MCF 10A (cell line): ENCODE measurements at regions not wholly inside any gene's neighbourhood (a gene's known extent, or its start where the extent isn't known, plus 50 kb on each side); places are given as distances from the start of the nearest gene placed in this dataset.
"Not testable (repeated sequence)": the region's sequence is repeated elsewhere in the genome, so short reads cannot be mapped to it uniquely, and the experiment has no call there.

Source experiments
- BruUV-seq: library from RNA; stranded (reverse); fragments of 400-500 nt; replicated peaks from 2 replicates; lab custom pipeline; 2021; lab: Mats Ljungman, UMichigan
- CTCF ChIA-PET: fragments of 300-600 bp; sonication (Branson Sonifier 250); formaldehyde crosslinking; extraction: SDS; loops from one replicate; lab custom pipeline; 2021; ENCODE audit warnings: antibody characterized with exemption, inconsistent platforms; lab: Yijun Ruan, JAX
- POLR2A ChIA-PET: fragments of 300-600, 350-650 bp; sonication (Branson Sonifier 250); formaldehyde crosslinking; extraction: SDS; loops from one replicate; lab custom pipeline; 2020; ENCODE audit warnings: antibody characterized with exemption, inconsistent platforms; lab: Yijun Ruan, JAX
- DNase-seq: peaks from one replicate; pipeline ENCODE4 v3.0.0-alpha.2; 2018; ENCODE audit not compliant: unreplicated experiment
- H3K27ac Mint-ChIP-seq: one replicate; pipeline ENCODE4 v1.8.0; 2022; ENCODE audit warnings: mild to moderate bottlenecking, low read depth, mixed read lengths; ENCODE audit not compliant: unreplicated experiment
- H3K27me3 Mint-ChIP-seq: one replicate; pipeline ENCODE4 v1.8.0; 2022; ENCODE audit warnings: mixed read lengths; ENCODE audit not compliant: insufficient read depth, unreplicated experiment
- H3K36me3 Mint-ChIP-seq: one replicate; pipeline ENCODE4 v1.8.0; 2022; ENCODE audit warnings: mild to moderate bottlenecking, moderate library complexity, mixed read lengths; ENCODE audit not compliant: insufficient read depth, unreplicated experiment
- H3K4me1 Mint-ChIP-seq: one replicate; pipeline ENCODE4 v1.8.0; 2022; ENCODE audit warnings: mixed read lengths; ENCODE audit not compliant: insufficient read depth, unreplicated experiment
- H3K4me3 Mint-ChIP-seq: one replicate; pipeline ENCODE4 v1.8.0; 2022; ENCODE audit warnings: mild to moderate bottlenecking, moderate library complexity, mixed read lengths; ENCODE audit not compliant: unreplicated experiment
- H3K9me3 Mint-ChIP-seq: one replicate; pipeline ENCODE4 v1.8.0; 2022; ENCODE audit warnings: mixed read lengths; ENCODE audit not compliant: unreplicated experiment
- CTCF ChIP-seq: fragments of 200-600 bp; IDR thresholded peaks from one replicate; pipeline ENCODE4 v1.8.0; 2022; ENCODE audit warnings: antibody characterized with exemption, mild to moderate bottlenecking; ENCODE audit not compliant: unreplicated experiment
- intact Hi-C: fragments of 100-400 bp; cut with micrococcal nuclease; formaldehyde crosslinking; loops from 2 replicates; pipeline ENCODE4 v1.14.1; 2022

DNA sequence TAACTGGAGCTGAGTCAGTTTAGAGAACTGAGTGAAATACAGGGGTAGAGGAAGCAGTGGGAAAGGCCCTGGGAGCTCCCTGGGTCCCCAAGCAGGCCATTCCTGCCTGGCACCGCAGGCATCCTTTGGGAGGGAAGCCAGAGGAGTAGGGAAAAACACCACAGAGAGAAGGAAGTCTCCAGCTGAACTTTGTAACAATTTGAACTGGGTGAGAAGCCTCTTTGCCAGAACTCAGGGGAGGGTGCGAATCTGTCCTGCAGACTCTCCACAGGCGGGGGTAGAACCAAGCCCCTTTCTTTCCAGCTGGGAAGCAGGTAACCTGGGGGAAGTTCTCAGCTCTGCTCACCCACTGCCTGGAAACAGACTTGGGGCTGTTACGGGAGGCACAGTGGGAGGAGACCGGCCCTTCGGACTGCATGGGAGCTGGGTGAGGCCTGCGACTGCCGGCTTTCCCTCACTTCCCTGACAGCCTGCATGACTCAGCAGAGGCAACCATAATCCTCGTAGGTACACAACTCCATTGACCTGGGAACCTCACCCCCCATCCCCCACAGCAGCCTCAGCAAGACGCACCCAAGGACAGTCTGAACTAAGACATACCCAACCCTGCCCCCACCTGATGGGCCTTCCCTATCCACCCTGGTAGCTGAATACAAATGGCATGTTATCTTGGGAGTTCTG is 110.1 kb downstream of the ARHGAP11B start:
- DNase-seq, BruUV-seq, intact Hi-C loops, H3K4me3 Mint-ChIP-seq, POLR2A ChIA-PET, H3K4me1 Mint-ChIP-seq, H3K27me3 Mint-ChIP-seq, H3K27ac Mint-ChIP-seq, H3K9me3 Mint-ChIP-seq, CTCF ChIA-PET: not testable (repeated sequence)
- H3K36me3 Mint-ChIP-seq, result peaks cover 21% of the 10 kb centered on the region

DNA sequence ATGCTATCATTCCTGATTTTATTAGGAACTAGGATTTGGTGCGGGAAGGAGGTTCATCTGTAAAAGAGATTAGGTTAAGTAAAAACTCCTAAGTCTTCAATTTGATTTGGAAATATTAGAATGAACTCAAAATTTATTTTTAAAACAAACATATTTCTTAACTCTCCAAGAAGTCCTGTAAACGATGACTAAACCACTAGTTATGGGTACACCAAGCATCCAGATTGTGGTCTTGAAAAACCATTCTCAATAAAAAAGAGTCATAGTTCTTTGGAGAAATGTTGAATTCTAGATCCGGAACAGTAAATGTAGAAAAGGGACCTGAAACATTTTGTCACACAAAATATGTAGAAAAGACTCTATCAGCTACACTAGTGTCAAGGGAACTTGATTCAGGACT is 116.9 kb downstream of the ARHGAP11B start:
- POLR2A ChIA-PET, H3K4me3 Mint-ChIP-seq, CTCF ChIA-PET, H3K9me3 Mint-ChIP-seq, H3K4me1 Mint-ChIP-seq, H3K27me3 Mint-ChIP-seq, H3K27ac Mint-ChIP-seq, intact Hi-C loops, H3K36me3 Mint-ChIP-seq, BruUV-seq: not testable (repeated sequence)
- peak; percentile 6 for DNase-seq

DNA sequence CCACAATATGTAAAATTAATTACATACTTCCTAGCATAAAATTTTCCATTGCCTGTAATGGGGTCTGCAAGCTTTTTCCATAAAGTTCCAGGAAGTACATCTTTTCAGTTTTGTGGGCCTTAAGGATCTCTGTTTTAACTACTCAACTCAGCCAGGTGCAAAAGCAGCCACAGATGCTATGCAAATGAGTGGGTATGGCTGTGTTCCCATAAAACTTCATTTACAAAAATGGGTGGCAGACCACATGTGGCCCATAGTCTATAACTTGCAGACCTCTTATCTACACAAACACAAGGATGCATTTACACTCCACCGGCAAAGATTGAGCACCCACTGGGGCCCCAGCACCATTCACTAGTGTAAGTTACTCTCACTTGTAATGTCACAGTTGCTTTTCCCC is 123.1 kb downstream of the ARHGAP11B start:
- CTCF ChIA-PET, BruUV-seq: not testable (repeated sequence)

GRCh38 chr15:30755036-30755687 is 129.2 kb downstream of the ARHGAP11B start:
- CTCF ChIA-PET, POLR2A ChIA-PET, H3K27me3 Mint-ChIP-seq, DNase-seq, H3K4me1 Mint-ChIP-seq, intact Hi-C loops, H3K9me3 Mint-ChIP-seq, H3K4me3 Mint-ChIP-seq, H3K27ac Mint-ChIP-seq, BruUV-seq: not testable (repeated sequence)
- TF ChIP-seq CTCF, result peak; percentile 38
- peaks cover 15% of the 10 kb centered on the region for H3K36me3 Mint-ChIP-seq

More for the DNA sequence above, 123.1 kb downstream of the ARHGAP11B start:
- H3K9me3 Mint-ChIP-seq, H3K27me3 Mint-ChIP-seq, intact Hi-C loops, H3K27ac Mint-ChIP-seq, H3K4me3 Mint-ChIP-seq, DNase-seq, POLR2A ChIA-PET, H3K4me1 Mint-ChIP-seq: not testable (repeated sequence)
- peaks cover 19% of the 10 kb centered on the region for H3K36me3 Mint-ChIP-seq

- H3K27me3 Mint-ChIP-seq, POLR2A ChIA-PET, CTCF ChIA-PET, H3K36me3 Mint-ChIP-seq, H3K27ac Mint-ChIP-seq, H3K4me3 Mint-ChIP-seq, H3K9me3 Mint-ChIP-seq, H3K4me1 Mint-ChIP-seq, DNase-seq, intact Hi-C loops, BruUV-seq: not testable (repeated sequence)
These were observed 134.7 kb downstream of the ARHGAP11B start for GRCh38 chr15:30760633-30761032.

GRCh38 chr15:30761365-30761764 is 135.4 kb downstream of the ARHGAP11B start:
- intact Hi-C loops, H3K9me3 Mint-ChIP-seq, H3K36me3 Mint-ChIP-seq, POLR2A ChIA-PET, BruUV-seq, H3K27ac Mint-ChIP-seq, H3K27me3 Mint-ChIP-seq, DNase-seq, H3K4me3 Mint-ChIP-seq, CTCF ChIA-PET, H3K4me1 Mint-ChIP-seq: not testable (repeated sequence)

DNA sequence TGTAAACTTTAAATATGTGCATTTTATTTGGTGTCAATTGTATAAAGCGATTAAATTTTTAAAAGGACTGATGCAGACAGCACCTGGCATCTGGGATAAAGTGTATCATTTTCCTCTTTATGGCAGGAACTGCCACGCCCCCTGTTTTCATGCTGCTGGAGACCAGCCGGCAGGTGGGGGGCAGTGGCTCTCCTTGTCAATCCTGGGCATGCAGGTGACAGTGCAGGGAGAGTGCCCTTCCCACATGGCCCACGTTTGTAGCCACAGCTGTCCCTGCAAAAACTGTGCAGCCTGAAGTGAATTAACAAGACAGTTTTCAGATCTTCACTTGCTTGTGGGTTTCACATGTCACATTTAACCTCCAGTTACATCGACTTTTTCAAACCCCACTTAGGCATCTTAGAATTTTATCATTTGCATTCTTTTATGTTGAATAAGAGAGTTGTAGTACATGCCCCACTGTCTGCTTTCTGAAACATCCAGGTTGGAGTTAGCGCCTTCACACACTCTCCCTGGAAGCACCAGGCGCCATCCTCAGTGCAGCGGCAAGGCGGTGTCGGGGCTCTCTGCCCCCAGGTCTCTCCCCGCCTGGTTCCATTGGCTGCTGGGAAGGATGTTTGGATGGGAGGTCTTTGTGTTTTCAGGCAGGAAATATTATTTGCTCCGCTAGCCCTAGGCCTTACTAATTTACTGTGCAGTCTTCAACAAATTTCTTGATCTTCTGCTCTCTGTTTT is 134.2 kb upstream of the FAN1 start:
- H3K4me3 Mint-ChIP-seq, BruUV-seq, CTCF ChIA-PET, H3K27me3 Mint-ChIP-seq, intact Hi-C loops, H3K9me3 Mint-ChIP-seq, DNase-seq, H3K27ac Mint-ChIP-seq, POLR2A ChIA-PET, H3K4me1 Mint-ChIP-seq: not testable (repeated sequence)
- peaks cover 22% of the 10 kb centered on the region for H3K36me3 Mint-ChIP-seq
